ENCODE measurements at regions not wholly inside any gene's neighbourhood (a gene's known extent, or its start where the extent isn't known, plus 50 kb on each side); places are given as distances from the start of the nearest gene placed in this dataset.

- H3K27ac ChIP-seq (replicated peaks) = no peak overlapping the region
- no peak for DNase-seq (ENCODE audit: low read depth in 1 of 2, low spot score in 1 of 2)
- TF ChIP-seq POLR2AphosphoS5 (IDR thresholded peaks at IDR 0.05; ENCODE audit: low read depth) (no peak), SPI1 (IDR thresholded peaks at IDR 0.05; ENCODE audit: borderline replicate concordance, low read depth) (no peak), GABPA (IDR thresholded peaks at IDR 0.05; ENCODE audit: low read depth) (no peak), CTCF (IDR thresholded peaks at IDR 0.05; ENCODE audit: insufficient read depth, low read length) (no peak), REST (IDR thresholded peaks at IDR 0.05; ENCODE audit: insufficient replicate concordance, low read depth) (no peak)
- H3K4me3 ChIP-seq (replicated peaks; ENCODE audit: insufficient read depth, low read length) = no peak overlapping the region
- no peaks in the 10 kb centered on the region for H3K27me3 ChIP-seq (ENCODE audit: insufficient read depth, poor library complexity, severe bottlenecking)
Observed at GRCh38 chr5:21209409-21209808, 1221.4 kb upstream of the CDH18 start.

GRCh38 chr5:21199087-21199486, 1211.1 kb upstream of the CDH18 start:
- Histone ChIP-seq H3K4me3 (replicated peaks; ENCODE audit: insufficient read depth, low read length) (no peak overlapping the region), H3K27ac (replicated peaks) (no peak overlapping the region), H3K27me3 (ENCODE audit: insufficient read depth, poor library complexity, severe bottlenecking) (no peaks in the 10 kb centered on the region)
- no peak for TF ChIP-seq POLR2AphosphoS5 (IDR thresholded peaks at IDR 0.05; ENCODE audit: low read depth)
- no peak for TF ChIP-seq CTCF (IDR thresholded peaks at IDR 0.05; ENCODE audit: insufficient read depth, low read length)
- no peak for TF ChIP-seq SPI1 (IDR thresholded peaks at IDR 0.05; ENCODE audit: borderline replicate concordance, low read depth)
- no peak for TF ChIP-seq REST (IDR thresholded peaks at IDR 0.05; ENCODE audit: insufficient replicate concordance, low read depth)
- TF ChIP-seq GABPA (IDR thresholded peaks at IDR 0.05; ENCODE audit: low read depth) = no peak
- DNase-seq (ENCODE audit: low read depth in 1 of 2, low spot score in 1 of 2) = no peak

- no peak for DNase-seq (ENCODE audit: low read depth in 1 of 2, low spot score in 1 of 2)
Observed at GRCh38 chr5:21195145-21195544, 1207.1 kb upstream of the CDH18 start.

More at GRCh38 chr5:21195145-21195544, 1207.1 kb upstream of the CDH18 start:
- Histone ChIP-seq H3K27ac (replicated peaks) (no peak overlapping the region), H3K27me3 (ENCODE audit: insufficient read depth, poor library complexity, severe bottlenecking) (no peaks in the 10 kb centered on the region), H3K4me3 (replicated peaks; ENCODE audit: insufficient read depth, low read length) (no peak overlapping the region)
- TF ChIP-seq GABPA (IDR thresholded peaks at IDR 0.05; ENCODE audit: low read depth) (no peak), POLR2AphosphoS5 (IDR thresholded peaks at IDR 0.05; ENCODE audit: low read depth) (no peak), REST (IDR thresholded peaks at IDR 0.05; ENCODE audit: insufficient replicate concordance, low read depth) (no peak), CTCF (IDR thresholded peaks at IDR 0.05; ENCODE audit: insufficient read depth, low read length) (no peak), SPI1 (IDR thresholded peaks at IDR 0.05; ENCODE audit: borderline replicate concordance, low read depth) (no peak)
